ENCODE measurements at regions not wholly inside any gene's neighbourhood (a gene's known extent, or its start where the extent isn't known, plus 50 kb on each side); places are given as distances from the start of the nearest gene placed in this dataset.

- BruUV-seq (replicated peaks) = no TSS peak
- intact Hi-C loops (cut with micrococcal nuclease; ENCODE audit: unreplicated experiment) = no loop called here
- ChIA-PET RAD21 (ENCODE audit: unreplicated experiment) (no interaction called here), SMC1A (ENCODE audit: uncharacterized antibody, unreplicated experiment) (interaction anchor here (1.0 kb wide), 1 partner anchor 12 kb away, joined by 3 read pairs; no protein-coding TSS in a partner anchor), POLR2A (no interaction called here), CTCF (interaction anchor here (0.6 to 0.7 kb wide), 2 partner anchors 60 to 1450 kb away, joined by 3 to 4 read pairs; no protein-coding TSS in a partner anchor)
- Histone ChIP-seq H3K36me3 (ENCODE audit: control insufficient read depth in 2 of 2, insufficient read depth in 2 of 2, low read length in 1 of 2) (no peaks in the 10 kb centered on the region), H3K4me1 (ENCODE audit: control insufficient read depth, insufficient read depth, low read length) (no peaks in the 10 kb centered on the region), H3K4me2 (ENCODE audit: control insufficient read depth, insufficient read depth) (no peak overlapping the region), H3K9me3 (replicated peaks; ENCODE audit: control insufficient read depth, insufficient read depth, low read length) (no peaks in the 10 kb centered on the region; the same call in 2 of the 3 replicates), H3K4me3 (no peak overlapping the region), H3K27ac (ENCODE audit: control insufficient read depth, insufficient read depth) (no peak overlapping the region), H3K27me3 (replicated peaks in 1 of 2; ENCODE audit: control insufficient read depth in 2 of 2, insufficient read depth in 2 of 2, low read length in 1 of 2) (no peaks in the 10 kb centered on the region), H2AFZ (ENCODE audit: control insufficient read depth, low read depth, low read length) (no peak overlapping the region), H3K79me2 (ENCODE audit: control insufficient read depth, insufficient read depth, low read length) (no peaks in the 10 kb centered on the region), H4K20me1 (ENCODE audit: control insufficient read depth, insufficient read depth) (no peaks in the 10 kb centered on the region), H3K9ac (ENCODE audit: control insufficient read depth, insufficient read depth, low read length) (no peak overlapping the region)
- ATAC-seq (no peak), FAIRE-seq (no peak), DNase-seq (ENCODE audit: low read depth, low spot score) (no peak)
- WGBS (ENCODE audit: insufficient coverage, insufficient replicate concordance, low lambda C conversion rate, missing lambda C conversion rate) = 2% methylated on average over 4 of the region's 5 CpGs
- in situ Hi-C loops (cut with MboI) = no loop called here
- TF ChIP-seq CREB1 (IDR thresholded peaks at IDR 0.05; ENCODE audit: low read depth) = no peak
- no peak for TF ChIP-seq WRNIP1 (IDR thresholded peaks at IDR 0.05; ENCODE audit: borderline replicate concordance, low read depth, low read length)
- no peak for TF ChIP-seq NRF1 (conservative IDR thresholded peaks at IDR 0.05; ENCODE audit: low read depth, low read length)
- TF ChIP-seq IRF3 (IDR thresholded peaks at IDR 0.05) = no peak
- no peak for TF ChIP-seq PBX3 (IDR thresholded peaks at IDR 0.05; ENCODE audit: insufficient replicate concordance, low read depth, low read length)
- TF ChIP-seq ZBTB11 (CRISPR knock-in tag; IDR thresholded peaks at IDR 0.05) = no peak
- no peak for TF ChIP-seq CHD2 (IDR thresholded peaks at IDR 0.05; ENCODE audit: borderline replicate concordance, low read depth, low read length)
- no peak for TF ChIP-seq MYC (IDR thresholded peaks at IDR 0.05; ENCODE audit: insufficient read depth, insufficient read length, insufficient replicate concordance, low read length, severe bottlenecking)
- no peak for TF ChIP-seq EZH2 (IDR thresholded peaks at IDR 0.05; ENCODE audit: borderline replicate concordance, control insufficient read depth, low read depth, low read length)
- TF ChIP-seq NFYA (IDR thresholded peaks at IDR 0.05; ENCODE audit: borderline replicate concordance, low read depth, low read length) = no peak
- no peak for TF ChIP-seq NFXL1 (IDR thresholded peaks at IDR 0.05; ENCODE audit: borderline replicate concordance)
- TF ChIP-seq SP1 (IDR thresholded peaks at IDR 0.05; ENCODE audit: low read depth, low read length) = no peak
- TF ChIP-seq SREBF1 (IDR thresholded peaks at IDR 0.05; ENCODE audit: low read length) = no peak
These were observed 1400.8 kb upstream of the DDX18 start for GRCh38 chr2:116413659-116414058.

Measured in GM12878 (cell line).